ENCODE measurements at regions not wholly inside any gene's neighbourhood (a gene's known extent, or its start where the extent isn't known, plus 50 kb on each side); places are given as distances from the start of the nearest gene placed in this dataset.

DNA sequence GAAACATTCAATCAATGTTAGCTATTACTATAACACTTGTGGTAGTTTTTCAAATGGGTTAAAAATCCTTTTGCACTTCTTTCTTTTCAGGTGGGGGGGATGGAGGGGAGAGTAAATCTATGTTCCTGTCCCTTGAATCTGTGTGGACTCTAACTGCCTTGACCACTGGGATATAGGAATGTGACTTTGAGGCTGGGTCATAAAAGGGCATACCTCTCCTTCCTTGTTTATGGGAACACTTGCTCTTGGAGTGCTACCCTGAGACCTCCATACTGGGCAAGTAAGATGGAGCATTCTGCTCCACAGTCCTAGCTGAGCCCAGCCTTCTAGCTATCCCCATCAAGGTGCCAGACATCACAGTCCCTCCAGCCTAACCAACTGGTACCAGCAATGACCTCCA is 89.3 kb upstream of the SIM2 start:
- no peak for TF ChIP-seq EZH2 (IDR thresholded peaks at IDR 0.05; ENCODE audit: low read length)
- TF ChIP-seq, protein P1, sequence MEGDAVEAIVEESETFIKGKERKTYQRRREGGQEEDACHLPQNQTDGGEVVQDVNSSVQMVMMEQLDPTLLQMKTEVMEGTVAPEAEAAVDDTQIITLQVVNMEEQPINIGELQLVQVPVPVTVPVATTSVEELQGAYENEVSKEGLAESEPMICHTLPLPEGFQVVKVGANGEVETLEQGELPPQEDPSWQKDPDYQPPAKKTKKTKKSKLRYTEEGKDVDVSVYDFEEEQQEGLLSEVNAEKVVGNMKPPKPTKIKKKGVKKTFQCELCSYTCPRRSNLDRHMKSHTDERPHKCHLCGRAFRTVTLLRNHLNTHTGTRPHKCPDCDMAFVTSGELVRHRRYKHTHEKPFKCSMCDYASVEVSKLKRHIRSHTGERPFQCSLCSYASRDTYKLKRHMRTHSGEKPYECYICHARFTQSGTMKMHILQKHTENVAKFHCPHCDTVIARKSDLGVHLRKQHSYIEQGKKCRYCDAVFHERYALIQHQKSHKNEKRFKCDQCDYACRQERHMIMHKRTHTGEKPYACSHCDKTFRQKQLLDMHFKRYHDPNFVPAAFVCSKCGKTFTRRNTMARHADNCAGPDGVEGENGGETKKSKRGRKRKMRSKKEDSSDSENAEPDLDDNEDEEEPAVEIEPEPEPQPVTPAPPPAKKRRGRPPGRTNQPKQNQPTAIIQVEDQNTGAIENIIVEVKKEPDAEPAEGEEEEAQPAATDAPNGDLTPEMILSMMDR (optimal IDR thresholded peaks at IDR 0.05 in 1 of 3, IDR thresholded peaks at IDR 0.05 in 1 of 3, conservative IDR thresholded peaks at IDR 0.05 in 1 of 3; ENCODE audit: extremely low read depth in 1 of 3, insufficient read depth in 2 of 3, low read length in 3 of 3), result no peak
- Histone ChIP-seq H3K9ac (ENCODE audit: control insufficient read depth, extremely low read depth, insufficient read depth, low read length) (no peak overlapping the region), H3K4me1 (ENCODE audit: control insufficient read depth, extremely low read depth, insufficient read depth, low read length) (no peaks in the 10 kb centered on the region), H3K9me1 (ENCODE audit: control insufficient read depth, extremely low read depth, insufficient read depth, low read length) (no peaks in the 10 kb centered on the region), H3K4me2 (ENCODE audit: control insufficient read depth, extremely low read depth, insufficient read depth, low read depth, low read length) (no peak overlapping the region), H3K9me3 (ENCODE audit: control insufficient read depth, low read depth, low read length) (no peaks in the 10 kb centered on the region), H3K27me3 (ENCODE audit: control insufficient read depth, extremely low read depth, insufficient read depth, low read length) (peaks cover 3% of the 10 kb centered on the region), H3K79me2 (ENCODE audit: control insufficient read depth, insufficient read depth, low read length) (no peaks in the 10 kb centered on the region), H2AFZ (ENCODE audit: control insufficient read depth, low read length) (no peak overlapping the region), H3K36me3 (ENCODE audit: control insufficient read depth in 2 of 2, extremely low read depth in 1 of 2, insufficient read depth in 2 of 2, low read length in 2 of 2) (no peaks in the 10 kb centered on the region), H3K27ac (ENCODE audit: control insufficient read depth, insufficient read depth, low read length) (no peak overlapping the region), H4K20me1 (ENCODE audit: control insufficient read depth, extremely low read depth, insufficient read depth, low read length) (no peaks in the 10 kb centered on the region), H3K4me3 (ENCODE audit: control insufficient read depth in 2 of 3, extremely low read depth in 1 of 3, insufficient read depth in 2 of 3, low read depth in 1 of 3, low read length in 3 of 3) (no peak overlapping the region)
- DNase-seq (ENCODE audit: low read depth, low spot score) (no peak), FAIRE-seq (no peak)
- dilution Hi-C loops (cut with MboI; ENCODE audit: extremely low pct_ligation_motif_present, low sequenced_read_pairs), result no loop called here

DNA sequence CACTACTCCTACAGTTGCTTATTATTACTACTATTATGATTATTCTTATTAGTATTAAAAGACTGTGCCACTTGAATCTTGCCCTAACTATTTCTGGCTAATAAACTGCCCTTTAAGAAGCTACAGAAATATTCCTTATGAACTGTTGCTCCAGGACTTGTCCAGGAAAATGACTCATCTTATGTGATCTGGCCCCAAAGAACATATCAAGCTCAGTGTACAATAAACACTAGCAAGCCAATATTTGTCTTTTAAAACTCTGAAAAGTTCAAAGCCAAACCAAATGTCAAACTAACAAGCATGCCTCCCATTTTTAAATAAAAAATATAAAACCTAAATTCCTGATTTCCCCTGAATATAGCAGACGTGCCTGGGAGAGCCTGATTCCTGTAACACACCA is 88.7 kb upstream of the SIM2 start:
- Histone ChIP-seq H3K4me1 (ENCODE audit: control insufficient read depth, extremely low read depth, insufficient read depth, low read length) (no peaks in the 10 kb centered on the region), H3K79me2 (ENCODE audit: control insufficient read depth, insufficient read depth, low read length) (no peaks in the 10 kb centered on the region), H2AFZ (ENCODE audit: control insufficient read depth, low read length) (no peak overlapping the region), H3K9ac (ENCODE audit: control insufficient read depth, extremely low read depth, insufficient read depth, low read length) (no peak overlapping the region), H3K9me3 (ENCODE audit: control insufficient read depth, low read depth, low read length) (no peaks in the 10 kb centered on the region), H3K9me1 (ENCODE audit: control insufficient read depth, extremely low read depth, insufficient read depth, low read length) (no peaks in the 10 kb centered on the region), H4K20me1 (ENCODE audit: control insufficient read depth, extremely low read depth, insufficient read depth, low read length) (no peaks in the 10 kb centered on the region), H3K27me3 (ENCODE audit: control insufficient read depth, extremely low read depth, insufficient read depth, low read length) (peaks cover 2% of the 10 kb centered on the region), H3K4me3 (ENCODE audit: control insufficient read depth in 2 of 3, extremely low read depth in 1 of 3, insufficient read depth in 2 of 3, low read depth in 1 of 3, low read length in 3 of 3) (no peak overlapping the region), H3K27ac (ENCODE audit: control insufficient read depth, insufficient read depth, low read length) (no peak overlapping the region), H3K4me2 (ENCODE audit: control insufficient read depth, extremely low read depth, insufficient read depth, low read depth, low read length) (no peak overlapping the region), H3K36me3 (ENCODE audit: control insufficient read depth in 2 of 2, extremely low read depth in 1 of 2, insufficient read depth in 2 of 2, low read length in 2 of 2) (no peaks in the 10 kb centered on the region)
- DNase-seq (ENCODE audit: low read depth, low spot score) (no peak), FAIRE-seq (no peak)
- TF ChIP-seq, protein P1 (optimal IDR thresholded peaks at IDR 0.05 in 1 of 3, IDR thresholded peaks at IDR 0.05 in 1 of 3, conservative IDR thresholded peaks at IDR 0.05 in 1 of 3; ENCODE audit: extremely low read depth in 1 of 3, insufficient read depth in 2 of 3, low read length in 3 of 3), result no peak
- no peak for TF ChIP-seq EZH2 (IDR thresholded peaks at IDR 0.05; ENCODE audit: low read length)
- dilution Hi-C loops (cut with MboI; ENCODE audit: extremely low pct_ligation_motif_present, low sequenced_read_pairs), result no loop called here

Measured in keratinocyte (primary cell).